Vagina (tissue), 2 donors: ENCODE measurements at regions not wholly inside any gene's neighbourhood (a gene's known extent, or its start where the extent isn't known, plus 50 kb on each side); places are given as distances from the start of the nearest gene placed in this dataset.

Experiments
- DNase-seq, 2 donors: peaks; one replicate each; pipeline ENCODE4 v3.0.0-alpha.2; 2017; ENCODE audit errors: extremely low spot score in 2 of 2
- H3K27ac ChIP-seq: fragments of 200-600 bp; sonication (generic); one replicate; pipeline ENCODE4 v1.5.1; 2019
- H3K27me3 ChIP-seq: fragments of 200-600 bp; sonication (generic); one replicate; pipeline ENCODE4 v1.5.1; 2019
- H3K36me3 ChIP-seq, 2 donors: fragments of 200-600 bp; sonication (generic); one replicate each; pipeline ENCODE4 v1.5.1; 2017 to 2019
- H3K4me1 ChIP-seq: fragments of 200-600 bp; sonication (generic); one replicate; pipeline ENCODE4 v1.5.1; 2019
- H3K4me3 ChIP-seq, 2 donors: fragments of 200-600 bp; sonication (generic); 1 replicate in 1 of 2; 2 replicates in 1 of 2; pipeline ENCODE4 v1.5.1; 2016 to 2019
- H3K9me3 ChIP-seq: fragments of 200-600 bp; sonication (generic); one replicate; pipeline ENCODE4 v1.5.1; 2019
- POLR2A ChIP-seq, 2 donors: fragments of 450-650 bp; IDR thresholded peaks; one replicate each; pipeline ENCODE4 v1.6.1; 2017; ENCODE audit warnings: antibody characterized with exemption in 2 of 2, mild to moderate bottlenecking in 2 of 2, moderate library complexity in 2 of 2
- POLR2AphosphoS5 ChIP-seq, 2 donors: sonication (generic); formaldehyde crosslinking; IDR thresholded peaks; one replicate each; pipeline ENCODE4 v1.9.0; 2017; ENCODE audit warnings: antibody characterized with exemption in 2 of 2, mild to moderate bottlenecking in 2 of 2, low read depth in 1 of 2; ENCODE audit not compliant: insufficient read depth in 1 of 2
- intact Hi-C: fragments of 100-400 bp; cut with DNase I; formaldehyde crosslinking; loops from one replicate; pipeline ENCODE4 v1.15.1; 2023
- TF ChIP-seq, protein P1 (sequence below), 3 experiments: fragments of 450-650 bp in 2 of 3; fragments of 200-600 bp in 1 of 3; sonication (generic) in 1 of 3; IDR thresholded peaks; one replicate each; pipeline ENCODE4 v1.5.1; 2017 to 2019; ENCODE audit warnings: antibody characterized with exemption in 3 of 3, mild to moderate bottlenecking in 2 of 3, moderate library complexity in 2 of 3

DNA sequence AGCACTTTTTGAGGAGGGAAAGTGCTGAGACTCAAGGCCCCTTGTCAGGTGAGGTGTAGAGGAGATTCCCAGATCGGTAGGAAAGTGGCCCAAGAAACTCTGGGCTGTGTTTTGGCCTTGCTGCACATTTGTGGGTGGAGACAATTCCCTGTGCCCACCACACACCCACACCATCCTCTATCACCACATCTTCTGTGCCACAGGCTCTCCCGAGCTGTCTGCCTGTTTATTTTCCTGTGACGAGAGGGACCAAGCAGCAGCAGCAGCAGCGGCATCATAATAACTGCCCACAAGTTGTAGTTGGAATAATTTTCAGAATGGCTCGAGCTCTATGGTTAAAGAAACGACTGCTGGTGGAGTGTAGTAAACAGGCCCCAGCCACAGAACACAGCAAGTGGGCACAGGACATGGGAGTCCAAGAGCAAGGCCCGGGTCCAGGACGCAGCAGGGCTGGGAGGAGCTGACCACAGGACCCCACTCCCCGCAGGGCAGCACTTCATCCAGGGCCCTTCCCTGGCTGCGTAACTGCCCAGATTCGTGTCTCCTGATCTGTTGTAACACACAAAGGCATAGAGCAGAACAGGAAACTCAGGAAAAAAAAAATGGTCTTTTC is 55.6 kb upstream of the BCL2L14 start:
- DNase-seq: no peak
- TF ChIP-seq POLR2AphosphoS5 (IDR thresholded peaks at IDR 0.05; ENCODE audit: insufficient read depth in 1 of 2, low read depth in 1 of 2): no peak
- TF ChIP-seq, protein P1, sequence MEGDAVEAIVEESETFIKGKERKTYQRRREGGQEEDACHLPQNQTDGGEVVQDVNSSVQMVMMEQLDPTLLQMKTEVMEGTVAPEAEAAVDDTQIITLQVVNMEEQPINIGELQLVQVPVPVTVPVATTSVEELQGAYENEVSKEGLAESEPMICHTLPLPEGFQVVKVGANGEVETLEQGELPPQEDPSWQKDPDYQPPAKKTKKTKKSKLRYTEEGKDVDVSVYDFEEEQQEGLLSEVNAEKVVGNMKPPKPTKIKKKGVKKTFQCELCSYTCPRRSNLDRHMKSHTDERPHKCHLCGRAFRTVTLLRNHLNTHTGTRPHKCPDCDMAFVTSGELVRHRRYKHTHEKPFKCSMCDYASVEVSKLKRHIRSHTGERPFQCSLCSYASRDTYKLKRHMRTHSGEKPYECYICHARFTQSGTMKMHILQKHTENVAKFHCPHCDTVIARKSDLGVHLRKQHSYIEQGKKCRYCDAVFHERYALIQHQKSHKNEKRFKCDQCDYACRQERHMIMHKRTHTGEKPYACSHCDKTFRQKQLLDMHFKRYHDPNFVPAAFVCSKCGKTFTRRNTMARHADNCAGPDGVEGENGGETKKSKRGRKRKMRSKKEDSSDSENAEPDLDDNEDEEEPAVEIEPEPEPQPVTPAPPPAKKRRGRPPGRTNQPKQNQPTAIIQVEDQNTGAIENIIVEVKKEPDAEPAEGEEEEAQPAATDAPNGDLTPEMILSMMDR (IDR thresholded peaks at IDR 0.05): no peak
- no peak for TF ChIP-seq POLR2A (IDR thresholded peaks at IDR 0.05)
- intact Hi-C loops: no loop called here
- Histone ChIP-seq H3K4me3 (no peak overlapping the region), H3K36me3 (no peaks in the 10 kb centered on the region), H3K27ac (no peak overlapping the region), H3K9me3 (no peaks in the 10 kb centered on the region), H3K27me3 (no peaks in the 10 kb centered on the region), H3K4me1 (peaks cover 18% of the 10 kb centered on the region)

GRCh38 chr12:12016284-12017100 is 54.2 kb upstream of the BCL2L14 start:
- Histone ChIP-seq H3K4me1 (peaks cover 7% of the 10 kb centered on the region), H3K9me3 (no peaks in the 10 kb centered on the region), H3K27me3 (no peaks in the 10 kb centered on the region), H3K27ac (no peak overlapping the region), H3K36me3 (no peaks in the 10 kb centered on the region), H3K4me3 (no peak overlapping the region)
- TF ChIP-seq POLR2A (IDR thresholded peaks at IDR 0.05): no peak
- TF ChIP-seq, protein P1 (IDR thresholded peaks at IDR 0.05): no peak
- TF ChIP-seq POLR2AphosphoS5 (IDR thresholded peaks at IDR 0.05; ENCODE audit: insufficient read depth in 1 of 2, low read depth in 1 of 2): no peak
- DNase-seq: no peak
- intact Hi-C loops: no loop called here

DNA sequence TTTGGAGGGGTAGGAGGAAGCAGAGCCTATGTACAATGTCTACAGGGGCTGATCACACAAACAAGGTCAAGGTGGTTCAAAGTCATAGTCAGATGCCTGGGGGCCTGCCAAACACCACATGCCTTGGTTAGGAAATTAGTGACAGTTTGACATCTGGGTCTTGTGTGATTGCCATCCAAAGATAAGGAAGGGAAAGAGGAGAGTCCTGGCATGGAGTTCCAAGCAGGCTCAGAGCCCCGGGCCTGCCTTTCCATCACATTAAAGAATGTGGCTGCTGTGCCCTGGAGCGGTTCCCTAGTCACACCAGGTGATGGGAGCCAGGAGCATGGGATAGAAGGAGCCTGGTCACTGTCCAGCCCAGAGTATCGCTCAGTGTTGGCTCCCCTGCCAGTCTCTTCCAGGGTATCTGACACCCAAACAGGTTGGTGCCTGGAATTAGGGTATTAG is 53.6 kb upstream of the BCL2L14 start:
- intact Hi-C loops: no loop called here
- H3K4me3 ChIP-seq: no peak overlapping the region
- no peaks in the 10 kb centered on the region for H3K9me3 ChIP-seq
- DNase-seq: no peak
- no peaks in the 10 kb centered on the region for H3K36me3 ChIP-seq
- no peak for TF ChIP-seq POLR2AphosphoS5 (IDR thresholded peaks at IDR 0.05; ENCODE audit: insufficient read depth in 1 of 2, low read depth in 1 of 2)
- no peak for TF ChIP-seq POLR2A (IDR thresholded peaks at IDR 0.05)
- TF ChIP-seq, protein P1 (IDR thresholded peaks at IDR 0.05): no peak
- H3K27ac ChIP-seq: no peak overlapping the region
- no peaks in the 10 kb centered on the region for H3K27me3 ChIP-seq
- H3K4me1 ChIP-seq: peaks cover 7% of the 10 kb centered on the region

DNA sequence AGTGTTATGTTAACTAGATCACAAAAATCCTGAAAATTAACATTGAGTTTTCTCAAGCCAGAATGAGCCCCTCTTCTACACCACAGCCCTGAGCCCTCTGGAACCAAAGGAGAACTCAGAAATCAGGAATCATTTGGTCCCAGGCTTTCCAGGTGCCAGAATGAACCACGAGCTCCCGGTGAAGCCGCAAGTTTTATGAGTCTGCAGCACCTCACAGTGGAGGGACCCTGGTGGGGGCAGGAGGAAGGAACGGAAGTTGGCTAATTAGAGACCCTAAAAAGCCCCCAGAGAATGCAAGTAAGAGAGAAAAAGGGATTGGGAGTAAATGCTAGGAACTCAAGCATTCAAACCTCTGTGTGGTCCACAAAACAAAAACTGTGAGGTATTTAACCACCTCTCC is 52.9 kb upstream of the BCL2L14 start:
- peaks cover 7% of the 10 kb centered on the region for H3K4me1 ChIP-seq
- no peak overlapping the region for H3K4me3 ChIP-seq
- DNase-seq: no peak
- no peaks in the 10 kb centered on the region for H3K36me3 ChIP-seq
- TF ChIP-seq, protein P1 (IDR thresholded peaks at IDR 0.05): no peak
- TF ChIP-seq POLR2AphosphoS5 (IDR thresholded peaks at IDR 0.05; ENCODE audit: insufficient read depth in 1 of 2, low read depth in 1 of 2) (no peak), POLR2A (IDR thresholded peaks at IDR 0.05) (no peak)
- H3K27ac ChIP-seq: no peak overlapping the region
- no peaks in the 10 kb centered on the region for H3K9me3 ChIP-seq
- H3K27me3 ChIP-seq: no peaks in the 10 kb centered on the region
- intact Hi-C loops: no loop called here

- Histone ChIP-seq H3K4me1 (peaks cover 7% of the 10 kb centered on the region), H3K9me3 (no peaks in the 10 kb centered on the region), H3K36me3 (no peaks in the 10 kb centered on the region), H3K4me3 (no peak overlapping the region), H3K27me3 (no peaks in the 10 kb centered on the region), H3K27ac (no peak overlapping the region)
- DNase-seq: no peak
- intact Hi-C loops: no loop called here
- no peak for TF ChIP-seq POLR2A (IDR thresholded peaks at IDR 0.05)
- no peak for TF ChIP-seq POLR2AphosphoS5 (IDR thresholded peaks at IDR 0.05; ENCODE audit: insufficient read depth in 1 of 2, low read depth in 1 of 2)
- TF ChIP-seq, protein P1 (IDR thresholded peaks at IDR 0.05): no peak
Measured at GRCh38 chr12:12018454-12018853, 52.3 kb upstream of the BCL2L14 start.
